Chondrocyte (in vitro differentiated cells): ENCODE measurements at regions not wholly inside any gene's neighbourhood (a gene's known extent, or its start where the extent isn't known, plus 50 kb on each side); places are given as distances from the start of the nearest gene placed in this dataset.

Experiments used
- DNase-seq: peaks from one replicate; pipeline ENCODE4 v3.0.0; 2021; ENCODE audit warnings: mixed read lengths, low spot score
- H3K27ac Mint-ChIP-seq: one replicate; pipeline ENCODE4 v1.8.0; 2021; ENCODE audit warnings: mild to moderate bottlenecking, moderate library complexity, mixed read lengths; ENCODE audit not compliant: unreplicated experiment
- H3K27me3 Mint-ChIP-seq: 2 replicates; pipeline ENCODE4 v1.8.0; 2021; ENCODE audit warnings: low read depth, mixed read lengths
- H3K36me3 Mint-ChIP-seq: 2 replicates; pipeline ENCODE4 v1.8.0; 2021; ENCODE audit warnings: low read depth, mixed read lengths
- H3K4me1 Mint-ChIP-seq: 2 replicates; pipeline ENCODE4 v1.8.0; 2021; ENCODE audit warnings: low read depth, mild to moderate bottlenecking, mixed read lengths
- H3K4me3 Mint-ChIP-seq: one replicate; pipeline ENCODE4 v1.8.0; 2021; ENCODE audit warnings: mild to moderate bottlenecking, moderate library complexity, mixed read lengths; ENCODE audit not compliant: unreplicated experiment
- H3K9me3 Mint-ChIP-seq: 2 replicates; pipeline ENCODE4 v1.8.0; 2021; ENCODE audit warnings: low read depth, mixed read lengths
- CTCF ChIP-seq: fragments of 200-600 bp; sonication (generic); IDR thresholded peaks from 2 replicates; pipeline ENCODE4 v1.5.0; 2021; ENCODE audit warnings: antibody characterized with exemption, mild to moderate bottlenecking, moderate library complexity

GRCh38 chr13:33577007-33577406 lies 240.9 kb upstream of the RFC3 start:
- peaks cover 8% of the 10 kb centered on the region for H3K4me1 Mint-ChIP-seq
- peaks cover 6% of the 10 kb centered on the region for H3K9me3 Mint-ChIP-seq
- H3K36me3 Mint-ChIP-seq = no peaks in the 10 kb centered on the region
- no peaks in the 10 kb centered on the region for H3K27me3 Mint-ChIP-seq
- TF ChIP-seq CTCF = no peak
- no peak overlapping the region for H3K4me3 Mint-ChIP-seq
- no peak overlapping the region for H3K27ac Mint-ChIP-seq
- DNase-seq = no peak

- Mint-ChIP-seq H3K4me1 (peaks cover 8% of the 10 kb centered on the region), H3K36me3 (no peaks in the 10 kb centered on the region), H3K4me3 (no peak overlapping the region), H3K9me3 (no peaks in the 10 kb centered on the region), H3K27ac (no peak overlapping the region), H3K27me3 (no peaks in the 10 kb centered on the region)
- TF ChIP-seq CTCF = no peak
- no peak for DNase-seq
These were observed 239.2 kb upstream of the RFC3 start for GRCh38 chr13:33578786-33579185.

- Mint-ChIP-seq H3K27me3 (no peaks in the 10 kb centered on the region), H3K27ac (no peak overlapping the region), H3K4me3 (no peak overlapping the region), H3K36me3 (no peaks in the 10 kb centered on the region), H3K9me3 (peaks cover 6% of the 10 kb centered on the region), H3K4me1 (peaks cover 4% of the 10 kb centered on the region)
- no peak for TF ChIP-seq CTCF
- no peak for DNase-seq
These were observed 235.8 kb upstream of the RFC3 start for GRCh38 chr13:33582121-33582520.

- Mint-ChIP-seq H3K4me1 (no peaks in the 10 kb centered on the region), H3K27ac (no peak overlapping the region), H3K36me3 (no peaks in the 10 kb centered on the region), H3K4me3 (no peak overlapping the region), H3K27me3 (no peaks in the 10 kb centered on the region), H3K9me3 (peaks cover 6% of the 10 kb centered on the region)
- no peak for DNase-seq
- no peak for TF ChIP-seq CTCF
These were observed 234.6 kb upstream of the RFC3 start for GRCh38 chr13:33583398-33583797.

- Mint-ChIP-seq H3K27me3 (no peaks in the 10 kb centered on the region), H3K4me1 (no peaks in the 10 kb centered on the region), H3K27ac (no peak overlapping the region), H3K9me3 (no peaks in the 10 kb centered on the region), H3K36me3 (no peaks in the 10 kb centered on the region), H3K4me3 (no peak overlapping the region)
- TF ChIP-seq CTCF = no peak
- no peak for DNase-seq
These were observed 227.0 kb upstream of the RFC3 start for GRCh38 chr13:33590936-33591335.
